CD4-positive, alpha-beta T cell treated with Interleukin-6 for 4 hours (primary cell): ENCODE measurements at regions not wholly inside any gene's neighbourhood (a gene's known extent, or its start where the extent isn't known, plus 50 kb on each side); places are given as distances from the start of the nearest gene placed in this dataset.

Experiments
- DNase-seq: peaks from one replicate; pipeline ENCODE4 v3.0.0-alpha.2; 2020; ENCODE audit warnings: mixed read lengths

DNA sequence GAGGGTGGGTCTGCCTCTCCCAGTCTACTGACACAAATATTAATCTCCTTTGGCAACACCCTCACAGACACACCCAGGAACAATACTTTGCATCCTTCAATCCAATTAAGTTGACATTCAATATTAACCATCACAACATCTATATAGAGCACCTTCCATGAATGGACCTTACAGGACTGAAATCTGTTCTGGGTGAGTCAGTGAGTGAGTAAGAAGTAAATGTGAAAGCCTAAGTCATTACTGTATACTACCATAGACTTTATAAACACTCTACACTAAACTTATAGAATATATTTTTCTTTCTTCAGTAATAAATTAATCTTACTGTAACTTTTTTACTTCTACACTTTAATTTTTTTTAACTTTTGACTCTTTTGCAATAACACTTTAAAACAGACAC, 993.8 kb upstream of the MAP3K7 start:
- no peak for DNase-seq

DNA sequence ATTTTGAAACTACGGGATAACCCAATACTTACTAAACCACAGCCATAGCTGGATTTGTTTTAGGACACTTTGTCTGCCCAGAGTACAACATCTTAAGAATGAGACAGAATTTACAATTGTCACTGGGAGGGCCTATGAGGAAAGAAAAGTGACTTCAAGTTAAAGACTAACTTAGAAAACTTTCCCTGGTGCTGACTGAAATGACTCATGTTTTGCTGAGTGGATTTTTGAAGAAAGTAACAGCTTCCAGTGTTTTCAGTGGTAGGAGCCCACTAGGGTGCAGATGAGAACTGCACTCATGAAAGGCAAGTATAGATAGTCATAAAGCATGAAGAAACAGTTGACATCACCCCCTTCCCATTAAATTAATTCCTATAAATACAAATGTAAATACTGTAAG, 988.2 kb upstream of the MAP3K7 start:
- DNase-seq: no peak

GRCh38 chr6:91573826-91574416, 987.0 kb upstream of the MAP3K7 start:
- DNase-seq: no peak

- no peak for DNase-seq
Measured at GRCh38 chr6:91572878-91573277, 986.0 kb upstream of the MAP3K7 start.

DNA sequence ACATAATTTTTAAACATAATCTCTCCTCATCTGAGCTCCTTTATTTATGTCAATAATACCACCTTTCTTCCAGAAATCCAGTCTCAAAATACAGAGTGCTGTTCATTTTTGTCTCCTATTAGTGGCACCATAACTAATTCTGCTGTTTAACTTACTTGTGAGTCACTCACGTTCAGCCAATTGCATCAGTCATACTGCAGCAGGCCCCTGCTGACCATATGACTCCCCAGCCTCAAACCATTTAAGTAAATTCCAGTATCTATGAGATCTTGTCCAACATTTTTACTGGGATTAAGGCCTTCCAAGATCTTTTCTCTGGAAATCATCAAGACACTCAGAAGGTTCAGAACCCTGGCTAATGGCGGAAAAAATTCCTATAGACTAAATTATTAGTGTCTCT, 982.2 kb upstream of the MAP3K7 start:
- DNase-seq: no peak

GRCh38 chr6:91566467-91566866, 979.6 kb upstream of the MAP3K7 start:
- DNase-seq: no peak

DNA sequence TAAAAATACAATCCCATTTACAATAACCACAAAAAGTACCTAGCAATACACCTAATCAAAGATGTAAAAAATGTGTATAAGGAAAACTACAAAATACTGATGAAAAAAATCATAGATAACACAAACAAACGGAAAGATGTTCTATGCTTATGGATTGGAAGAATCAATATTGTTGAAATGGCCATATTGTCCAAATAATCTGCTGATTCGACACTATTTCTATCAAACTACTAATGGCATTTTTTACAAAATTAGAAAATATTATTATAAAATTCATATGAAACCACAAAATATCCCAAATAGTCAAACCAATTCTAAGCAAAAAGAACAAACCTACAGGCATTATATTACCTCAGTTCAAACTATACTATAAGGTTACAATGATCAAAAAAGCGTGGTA, 978.3 kb upstream of the MAP3K7 start:
- DNase-seq: no peak

DNA sequence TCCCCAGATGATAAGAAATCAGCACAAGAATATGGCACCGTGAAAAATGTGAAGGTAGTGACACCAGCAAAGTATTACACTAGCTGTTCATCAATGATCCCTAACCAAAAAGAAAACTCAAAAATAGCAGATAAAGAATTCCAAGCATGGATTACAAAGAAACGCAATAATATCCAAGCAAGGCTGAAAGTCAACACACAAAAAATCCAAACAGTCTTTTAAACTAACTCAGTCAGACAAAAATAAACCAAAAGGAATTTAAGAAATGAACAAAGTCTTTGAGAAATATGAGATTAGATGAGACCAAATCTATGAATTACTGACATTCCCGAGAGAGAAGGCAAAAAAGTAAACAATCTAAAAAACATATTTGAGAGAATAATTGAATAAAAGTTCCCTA, 976.1 kb upstream of the MAP3K7 start:
- no peak for DNase-seq

DNA sequence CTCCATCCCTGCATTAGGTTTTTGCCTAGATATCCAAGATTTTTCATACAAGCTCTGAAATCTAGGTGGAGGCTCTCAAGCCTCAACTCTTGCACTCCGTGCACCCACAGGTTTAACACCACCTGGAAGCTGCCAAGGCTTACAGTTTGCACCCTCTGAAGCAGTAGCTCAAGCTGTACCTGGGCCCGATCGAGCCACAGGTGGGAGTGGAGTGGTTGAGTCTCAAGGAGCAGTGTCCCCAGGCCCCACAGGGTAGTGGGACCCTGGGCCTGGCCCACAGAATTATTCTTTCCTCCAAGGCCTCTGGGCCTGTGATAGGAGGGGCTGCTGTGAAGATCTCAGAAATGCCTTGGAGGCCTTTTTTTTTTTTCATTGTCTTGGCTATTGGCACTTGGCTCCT, 973.5 kb upstream of the MAP3K7 start:
- no peak for DNase-seq

- DNase-seq: no peak
Measured at GRCh38 chr6:91540902-91541301, 954.0 kb upstream of the MAP3K7 start.

DNA sequence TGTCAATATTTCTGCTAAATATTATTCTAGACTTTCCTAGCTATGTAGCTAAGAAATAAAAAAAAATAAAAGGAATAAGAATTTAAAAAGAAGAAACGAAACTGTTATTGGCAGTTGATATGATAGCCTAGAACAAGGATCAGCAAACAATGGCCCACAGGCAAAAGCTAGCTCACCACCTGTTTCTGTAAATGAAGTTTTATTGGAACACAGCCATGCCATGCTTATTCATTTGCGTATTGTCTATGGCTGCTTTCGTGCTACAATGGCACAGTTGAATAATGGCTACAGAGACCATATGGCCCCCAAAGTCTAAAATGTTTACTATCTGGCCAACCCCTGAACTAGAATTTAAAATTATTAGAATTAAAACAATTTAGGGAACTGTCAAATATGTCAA, 952.6 kb upstream of the MAP3K7 start:
- no peak for DNase-seq

- no peak for DNase-seq
Measured at GRCh38 chr6:91538622-91539021, 951.8 kb upstream of the MAP3K7 start.

- no peak for DNase-seq
Measured at GRCh38 chr6:91534614-91535013, 947.7 kb upstream of the MAP3K7 start.

DNA sequence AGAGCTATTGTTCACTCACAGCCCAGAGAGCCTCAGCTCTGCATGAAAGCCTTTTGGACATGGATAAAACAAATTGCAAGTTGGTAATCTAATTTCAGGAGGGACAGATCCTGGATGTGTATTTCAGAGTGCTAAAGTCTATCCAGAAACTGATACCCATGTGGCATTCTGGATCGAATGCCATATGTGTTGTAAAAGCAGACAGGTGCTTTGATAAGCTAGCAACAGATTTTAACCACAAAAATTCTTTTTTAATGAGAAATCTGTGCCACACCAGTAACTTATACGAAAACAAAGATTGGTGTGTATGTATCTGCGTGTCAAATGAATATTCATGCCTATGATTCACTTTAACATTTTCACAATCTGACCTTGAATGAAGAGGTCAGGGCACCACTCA, 936.6 kb upstream of the MAP3K7 start:
- DNase-seq: no peak

DNA sequence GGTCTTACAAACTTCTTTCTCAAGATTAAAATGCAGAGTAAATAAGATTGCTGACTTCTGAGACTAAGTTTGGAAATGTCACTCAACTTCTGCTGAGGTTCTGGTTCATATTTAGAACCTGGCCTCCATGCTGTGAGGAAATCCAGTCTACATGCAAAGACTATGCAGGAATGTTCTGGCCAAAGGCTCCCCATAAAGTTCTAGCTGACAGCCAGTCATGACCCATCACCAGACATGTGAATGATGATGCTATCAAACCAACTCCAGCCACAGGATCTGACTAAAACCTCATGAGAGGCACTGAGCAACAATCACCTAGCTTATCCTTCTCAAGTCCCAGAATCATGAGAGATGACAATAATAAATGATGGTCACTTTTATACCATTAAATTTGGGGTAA, 935.1 kb upstream of the MAP3K7 start:
- no peak for DNase-seq

GRCh38 chr6:91509711-91510110, 922.8 kb upstream of the MAP3K7 start:
- no peak for DNase-seq

GRCh38 chr6:91509039-91509438, 922.2 kb upstream of the MAP3K7 start:
- no peak for DNase-seq

GRCh38 chr6:91506509-91506908, 919.6 kb upstream of the MAP3K7 start:
- DNase-seq: no peak

DNA sequence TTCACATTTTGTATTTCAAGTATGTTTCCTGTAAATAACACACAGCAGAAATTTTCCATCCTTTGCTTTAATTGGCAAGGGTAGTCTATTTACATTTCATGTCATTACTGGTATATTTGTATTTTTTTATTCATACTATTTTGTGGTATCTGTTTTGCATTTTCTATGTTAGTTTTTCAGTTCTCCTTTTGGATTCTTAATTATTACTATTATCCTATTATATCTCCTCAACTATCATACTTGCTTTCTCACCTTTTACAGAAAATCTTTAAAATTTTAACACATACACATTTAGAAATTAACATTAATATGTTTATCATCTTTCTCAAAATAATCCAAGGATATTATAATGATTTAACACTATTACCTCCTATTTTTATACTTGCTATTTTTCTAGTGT, 918.3 kb upstream of the MAP3K7 start:
- no peak for DNase-seq

GRCh38 chr6:91501930-91502329, 915.1 kb upstream of the MAP3K7 start:
- DNase-seq: no peak

DNA sequence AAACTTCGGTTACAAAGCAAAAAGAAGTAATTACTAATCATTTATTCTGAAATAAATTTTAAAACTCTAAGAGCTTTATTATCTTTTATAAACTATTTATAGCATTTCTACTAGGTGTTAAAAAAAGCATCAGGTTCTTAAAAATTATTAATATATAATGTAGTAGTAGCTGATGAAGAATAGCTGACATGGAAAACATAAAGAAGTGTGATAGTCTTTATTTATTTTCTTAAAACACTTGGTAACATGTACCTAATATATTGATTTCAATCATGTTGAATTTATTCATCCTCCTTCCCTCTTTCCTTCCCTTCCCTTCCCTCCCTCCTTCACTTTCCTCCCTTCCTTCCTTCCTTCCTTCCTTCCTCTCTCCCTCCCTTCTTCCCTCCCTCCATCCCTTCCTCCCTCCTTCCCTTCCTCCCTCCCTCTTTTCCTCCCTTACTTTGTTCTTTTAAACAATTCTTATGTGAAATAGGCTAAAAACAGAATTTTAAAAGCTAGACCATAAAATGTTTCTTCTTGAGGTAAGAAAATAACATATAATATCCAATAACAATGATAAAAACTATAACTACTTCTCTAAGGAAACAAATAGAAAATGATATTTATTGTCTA, 913.9 kb upstream of the MAP3K7 start:
- no peak for DNase-seq

DNA sequence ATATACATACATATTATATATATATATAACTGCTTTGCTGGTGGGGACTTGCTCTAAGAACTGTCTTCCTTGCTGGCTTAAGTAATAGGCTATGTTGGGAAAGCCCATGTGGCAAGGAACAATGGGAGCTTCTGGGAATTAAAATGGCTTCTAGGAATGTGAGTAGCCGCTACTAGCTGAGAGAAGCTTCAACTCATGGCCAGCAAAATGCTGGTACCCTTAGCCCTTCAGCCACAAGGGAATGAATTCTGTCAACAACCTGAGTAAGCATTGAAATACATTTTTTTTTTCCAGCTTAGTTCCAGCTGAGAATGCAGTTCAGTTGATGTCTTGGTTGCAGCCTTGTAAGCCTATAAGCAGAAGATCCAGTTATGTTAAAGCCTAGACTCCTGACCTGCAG, 911.7 kb upstream of the MAP3K7 start:
- no peak for DNase-seq

DNA sequence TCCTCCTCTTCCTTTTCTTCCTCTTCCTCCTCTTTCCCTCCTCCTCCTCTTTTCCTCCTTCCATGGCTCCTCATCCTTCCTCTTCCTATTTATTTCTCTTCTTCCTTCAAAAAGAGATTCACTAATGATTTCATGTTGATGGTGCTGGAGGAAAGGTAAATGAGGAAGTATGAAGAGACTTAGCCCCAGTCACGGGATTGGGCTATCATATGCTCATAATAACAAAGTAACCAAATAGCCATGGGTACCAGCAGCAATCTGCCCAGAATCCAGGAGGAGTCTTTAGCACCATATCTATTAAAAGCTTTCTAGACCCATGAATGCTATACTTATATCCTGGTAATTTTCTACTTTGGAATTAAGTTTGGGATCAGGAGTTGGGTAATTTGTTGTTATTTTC, 910.9 kb upstream of the MAP3K7 start:
- no peak for DNase-seq

DNA sequence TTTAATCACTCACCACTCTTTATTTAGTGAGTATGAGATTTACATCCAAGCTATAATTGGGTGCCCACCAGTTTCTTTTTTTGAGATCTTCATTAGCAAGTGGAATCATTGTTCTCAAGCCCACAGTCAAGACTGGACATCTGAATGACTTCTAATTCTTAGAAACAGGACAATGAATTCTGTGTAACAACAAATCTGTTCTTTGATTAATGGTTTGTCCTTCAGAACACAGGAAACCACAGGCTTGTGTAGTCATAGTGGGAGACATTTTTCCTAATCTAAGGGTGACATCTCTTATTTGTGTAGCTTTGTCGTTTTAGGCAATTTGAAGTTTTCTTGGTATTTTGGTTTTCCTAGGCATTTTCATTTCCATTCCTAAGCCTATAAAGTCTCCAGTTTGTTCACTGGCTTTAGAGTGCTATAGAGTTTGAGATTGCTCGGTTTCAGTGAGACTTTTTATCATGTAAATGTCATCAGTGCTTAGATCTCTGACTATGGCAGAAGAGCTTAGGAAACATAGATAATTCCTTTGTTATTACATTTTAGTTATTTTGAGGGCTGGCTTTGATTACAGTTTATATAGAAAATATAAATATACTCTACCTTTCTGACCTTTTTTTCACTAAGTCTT, 903.9 kb upstream of the MAP3K7 start:
- no peak for DNase-seq
